AG09309 (cell line): ENCODE measurements at regions not wholly inside any gene's neighbourhood (a gene's known extent, or its start where the extent isn't known, plus 50 kb on each side); places are given as distances from the start of the nearest gene placed in this dataset.

ENCODE experiments used
- DNase-seq: peaks from one replicate; pipeline ENCODE4 v3.0.0-alpha.2; 2010; ENCODE audit warnings: low read depth
- H3K4me3 ChIP-seq: 2 replicates; pipeline ENCODE4 v1.5.1; 2011; ENCODE audit warnings: mild to moderate bottlenecking, low read depth, low read length, moderate library complexity; ENCODE audit not compliant: control insufficient read depth
- CTCF ChIP-seq: IDR thresholded peaks from 2 replicates; pipeline ENCODE4 v1.5.1; 2011; ENCODE audit warnings: mild to moderate bottlenecking, low read depth, low read length, inconsistent platforms; ENCODE audit not compliant: insufficient read depth, control insufficient read depth; ENCODE audit errors: missing control alignments

- TF ChIP-seq CTCF, result no peak
- H3K4me3 ChIP-seq, result no peak overlapping the region
- no peak for DNase-seq
These were observed 2161.4 kb upstream of the PIK3C3 start for GRCh38 chr18:39793609-39794008.

GRCh38 chr18:39788383-39788782 is 2166.7 kb upstream of the PIK3C3 start:
- no peak overlapping the region for H3K4me3 ChIP-seq
- no peak for TF ChIP-seq CTCF
- DNase-seq, result no peak

- no peak for DNase-seq
- no peak for TF ChIP-seq CTCF
- H3K4me3 ChIP-seq, result no peak overlapping the region
These were observed 2168.6 kb upstream of the PIK3C3 start for GRCh38 chr18:39786477-39786876.

- no peak overlapping the region for H3K4me3 ChIP-seq
- no peak for TF ChIP-seq CTCF
- no peak for DNase-seq
These were observed 2170.5 kb upstream of the PIK3C3 start for GRCh38 chr18:39784541-39784940.

GRCh38 chr18:39781565-39781964 is 2173.5 kb upstream of the PIK3C3 start:
- TF ChIP-seq CTCF, result no peak
- DNase-seq, result no peak
- H3K4me3 ChIP-seq, result no peak overlapping the region

- TF ChIP-seq CTCF, result no peak
- no peak for DNase-seq
- no peak overlapping the region for H3K4me3 ChIP-seq
These were observed 2174.3 kb upstream of the PIK3C3 start for GRCh38 chr18:39780774-39781173.

- H3K4me3 ChIP-seq, result no peak overlapping the region
- TF ChIP-seq CTCF, result no peak
- DNase-seq, result no peak
These were observed 2175.1 kb upstream of the PIK3C3 start for GRCh38 chr18:39779926-39780325.
